HUES64 (cell line): ENCODE measurements at regions not wholly inside any gene's neighbourhood (a gene's known extent, or its start where the extent isn't known, plus 50 kb on each side); places are given as distances from the start of the nearest gene placed in this dataset.

Experiments
- H3K27ac ChIP-seq: 2 replicates; pipeline ENCODE4 v1.7.0; 2013; ENCODE audit warnings: low read depth, low read length, inconsistent platforms
- H3K27me3 ChIP-seq: 2 replicates; pipeline ENCODE4 v1.6.1; 2013; ENCODE audit warnings: mild to moderate bottlenecking, low read length; ENCODE audit not compliant: insufficient read depth
- H3K36me3 ChIP-seq: 2 replicates; pipeline ENCODE4 v1.6.1; 2013; ENCODE audit warnings: mild to moderate bottlenecking, low read length; ENCODE audit not compliant: insufficient read depth
- H3K4me1 ChIP-seq: 2 replicates; pipeline ENCODE4 v1.6.1; 2013; ENCODE audit warnings: mild to moderate bottlenecking, low read length, moderate library complexity; ENCODE audit not compliant: insufficient read depth
- H3K4me3 ChIP-seq: 2 replicates; pipeline ENCODE4 v1.5.1; 2013; ENCODE audit warnings: mild to moderate bottlenecking, low read length, moderate library complexity
- H3K9ac ChIP-seq: 2 replicates; pipeline ENCODE4 v1.6.1; 2013; ENCODE audit warnings: mild to moderate bottlenecking, low read depth, low read length
- H3K9me3 ChIP-seq: 2 replicates; pipeline ENCODE4 v1.6.1; 2013; ENCODE audit warnings: low read depth, low read length; ENCODE audit not compliant: insufficient read depth
- WGBS: fragments of 150-250, 120-280 bp; methylation state at CpG from one replicate; pipeline ENCODE4 v1.1.7; 2013; ENCODE audit warnings: missing lambda C conversion rate; 5-methylcytosine and 5-hydroxymethylcytosine counted together

- Histone ChIP-seq H3K4me1 (peaks cover 2% of the 10 kb centered on the region; the same call in 1 of the 2 replicates), H3K9me3 (peaks cover 7% of the 10 kb centered on the region; the same call in 1 of the 2 replicates), H3K36me3 (no peaks in the 10 kb centered on the region), H3K4me3 (peak overlapping the region; percentile 55), H3K27ac (no peak overlapping the region), H3K27me3 (peaks cover 34% of the 10 kb centered on the region), H3K9ac (no peak overlapping the region)
- WGBS: 6% methylated on average over 41 of the region's 42 CpGs
Measured at GRCh38 chr9:89234205-89235067, 55.8 kb upstream of the SHC3 start.

GRCh38 chr9:89236955-89237573, 58.4 kb upstream of the SHC3 start:
- H3K9ac ChIP-seq: no peak overlapping the region
- H3K27ac ChIP-seq: no peak overlapping the region
- peaks cover 34% of the 10 kb centered on the region for H3K27me3 ChIP-seq
- no peaks in the 10 kb centered on the region for H3K36me3 ChIP-seq
- 45% methylated on average over 5 of the region's 6 CpGs for WGBS
- no peaks in the 10 kb centered on the region for H3K9me3 ChIP-seq
- H3K4me3 ChIP-seq: no peak overlapping the region
- H3K4me1 ChIP-seq: peaks cover 2% of the 10 kb centered on the region; the same call in 1 of the 2 replicates

GRCh38 chr9:89238424-89238823, 59.8 kb upstream of the SHC3 start:
- WGBS: 100% methylated on average over 1 of the region's 3 CpGs

GRCh38 chr9:89243296-89244061, 64.9 kb upstream of the SHC3 start:
- no peak overlapping the region for H3K4me3 ChIP-seq
- H3K9ac ChIP-seq: no peak overlapping the region
- no peaks in the 10 kb centered on the region for H3K27me3 ChIP-seq
- H3K27ac ChIP-seq: no peak overlapping the region
- WGBS: 95% methylated on average over 8 of the region's 8 CpGs
- no peaks in the 10 kb centered on the region for H3K9me3 ChIP-seq
- H3K4me1 ChIP-seq: peaks cover 19% of the 10 kb centered on the region
- no peaks in the 10 kb centered on the region for H3K36me3 ChIP-seq

More at GRCh38 chr9:89238424-89238823, 59.8 kb upstream of the SHC3 start:
- H3K4me3 ChIP-seq: no peak overlapping the region
- H3K4me1 ChIP-seq: peaks cover 2% of the 10 kb centered on the region; the same call in 1 of the 2 replicates
- H3K36me3 ChIP-seq: no peaks in the 10 kb centered on the region
- H3K27me3 ChIP-seq: peaks cover 29% of the 10 kb centered on the region
- no peak overlapping the region for H3K27ac ChIP-seq
- H3K9me3 ChIP-seq: no peaks in the 10 kb centered on the region
- H3K9ac ChIP-seq: no peak overlapping the region

- 57% methylated on average over 5 of the region's 5 CpGs for WGBS
- no peak overlapping the region for H3K9ac ChIP-seq
- peak overlapping the region; percentile 56 for H3K27ac ChIP-seq
- H3K4me3 ChIP-seq: no peak overlapping the region
- H3K4me1 ChIP-seq: peaks cover 19% of the 10 kb centered on the region
- H3K9me3 ChIP-seq: 0 out of 2 replicates have a peak, but pooled peaks cover under 1% of the 10 kb centered on the region
- H3K27me3 ChIP-seq: no peaks in the 10 kb centered on the region
- no peaks in the 10 kb centered on the region for H3K36me3 ChIP-seq
Measured at GRCh38 chr9:89246840-89247239, 64.2 kb upstream of the CKS2 start.

- WGBS: 44% methylated on average over 4 of the region's 4 CpGs
- Histone ChIP-seq H3K27me3 (no peaks in the 10 kb centered on the region), H3K4me1 (peaks cover 19% of the 10 kb centered on the region)
Measured at GRCh38 chr9:89247431-89248353, 63.3 kb upstream of the CKS2 start.

GRCh38 chr9:89249001-89249400, 62.0 kb upstream of the CKS2 start:
- 0 out of 2 replicates have a peak, but pooled peaks cover 5% of the 10 kb centered on the region for H3K9me3 ChIP-seq
- no peaks in the 10 kb centered on the region for H3K27me3 ChIP-seq

More at GRCh38 chr9:89247431-89248353, 63.3 kb upstream of the CKS2 start:
- Histone ChIP-seq H3K36me3 (no peaks in the 10 kb centered on the region), H3K9me3 (0 out of 2 replicates have a peak, but pooled peaks cover 5% of the 10 kb centered on the region), H3K4me3 (no peak overlapping the region), H3K9ac (peak overlapping the region; percentile 46; the same call in 1 of the 2 replicates), H3K27ac (peak overlapping the region; percentile 56)

GRCh38 chr9:89252651-89253267, 58.2 kb upstream of the CKS2 start:
- Histone ChIP-seq H3K9me3 (0 out of 2 replicates have a peak, but pooled peaks cover 5% of the 10 kb centered on the region), H3K9ac (no peak overlapping the region), H3K36me3 (no peaks in the 10 kb centered on the region), H3K27ac (no peak overlapping the region), H3K4me3 (no peak overlapping the region), H3K4me1 (peaks cover 5% of the 10 kb centered on the region; the same call in 1 of the 2 replicates), H3K27me3 (no peaks in the 10 kb centered on the region)
- WGBS: 93% methylated on average over 8 of the region's 8 CpGs

More at GRCh38 chr9:89249001-89249400, 62.0 kb upstream of the CKS2 start:
- no peak overlapping the region for H3K4me3 ChIP-seq
- peaks cover 19% of the 10 kb centered on the region for H3K4me1 ChIP-seq
- H3K36me3 ChIP-seq: no peaks in the 10 kb centered on the region
- no peak overlapping the region for H3K27ac ChIP-seq
- H3K9ac ChIP-seq: no peak overlapping the region
- 94% methylated on average over 3 of the region's 3 CpGs for WGBS

GRCh38 chr9:89254058-89254772, 56.8 kb upstream of the CKS2 start:
- Histone ChIP-seq H3K9me3 (0 out of 2 replicates have a peak, but pooled peaks cover 5% of the 10 kb centered on the region), H3K27ac (no peak overlapping the region), H3K27me3 (no peaks in the 10 kb centered on the region), H3K4me3 (no peak overlapping the region), H3K36me3 (no peaks in the 10 kb centered on the region), H3K9ac (no peak overlapping the region), H3K4me1 (no peaks in the 10 kb centered on the region)
- WGBS: 89% methylated on average over 14 of the region's 14 CpGs
